ENCODE measurements at regions not wholly inside any gene's neighbourhood (a gene's known extent, or its start where the extent isn't known, plus 50 kb on each side); places are given as distances from the start of the nearest gene placed in this dataset.

DNA sequence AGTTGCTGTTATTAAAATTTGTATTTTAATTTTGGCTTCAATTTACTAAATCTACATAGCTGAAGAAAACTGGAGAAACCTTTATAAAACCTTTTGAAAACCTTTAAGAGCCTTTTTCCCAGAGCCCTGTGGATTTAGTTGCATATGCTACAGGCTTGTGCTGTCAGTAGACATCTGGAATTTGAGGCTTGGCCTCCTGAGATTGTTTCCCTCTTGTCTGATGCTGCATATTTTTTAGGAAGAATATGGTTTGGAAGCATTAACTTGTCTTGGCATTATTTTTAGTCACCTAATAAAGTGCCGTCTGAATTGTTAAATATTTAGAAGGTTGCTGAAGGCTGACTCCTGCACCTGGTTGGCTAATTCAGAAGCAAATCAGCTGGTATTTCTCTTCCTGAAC is 369.4 kb downstream of the UTRN start:
- no peak overlapping the region for H3K27ac ChIP-seq (ENCODE audit: low read depth, low read length)
- ChIA-PET CTCF (no interaction called here), POLR2A (no interaction called here)
- TF ChIP-seq, protein P1, sequence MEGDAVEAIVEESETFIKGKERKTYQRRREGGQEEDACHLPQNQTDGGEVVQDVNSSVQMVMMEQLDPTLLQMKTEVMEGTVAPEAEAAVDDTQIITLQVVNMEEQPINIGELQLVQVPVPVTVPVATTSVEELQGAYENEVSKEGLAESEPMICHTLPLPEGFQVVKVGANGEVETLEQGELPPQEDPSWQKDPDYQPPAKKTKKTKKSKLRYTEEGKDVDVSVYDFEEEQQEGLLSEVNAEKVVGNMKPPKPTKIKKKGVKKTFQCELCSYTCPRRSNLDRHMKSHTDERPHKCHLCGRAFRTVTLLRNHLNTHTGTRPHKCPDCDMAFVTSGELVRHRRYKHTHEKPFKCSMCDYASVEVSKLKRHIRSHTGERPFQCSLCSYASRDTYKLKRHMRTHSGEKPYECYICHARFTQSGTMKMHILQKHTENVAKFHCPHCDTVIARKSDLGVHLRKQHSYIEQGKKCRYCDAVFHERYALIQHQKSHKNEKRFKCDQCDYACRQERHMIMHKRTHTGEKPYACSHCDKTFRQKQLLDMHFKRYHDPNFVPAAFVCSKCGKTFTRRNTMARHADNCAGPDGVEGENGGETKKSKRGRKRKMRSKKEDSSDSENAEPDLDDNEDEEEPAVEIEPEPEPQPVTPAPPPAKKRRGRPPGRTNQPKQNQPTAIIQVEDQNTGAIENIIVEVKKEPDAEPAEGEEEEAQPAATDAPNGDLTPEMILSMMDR (IDR thresholded peaks at IDR 0.05; ENCODE audit: low read depth, low read length): no peak
- no peaks in the 10 kb centered on the region for H3K9me3 ChIP-seq (ENCODE audit: control insufficient read depth, insufficient read depth, low read length)
- DNase-seq (ENCODE audit: low read depth, low spot score): no peak
- no peak overlapping the region for H3K4me3 ChIP-seq (ENCODE audit: low read depth, low read length)
- no peaks in the 10 kb centered on the region for H3K27me3 ChIP-seq (ENCODE audit: control insufficient read depth, insufficient read depth, low read length)

DNA sequence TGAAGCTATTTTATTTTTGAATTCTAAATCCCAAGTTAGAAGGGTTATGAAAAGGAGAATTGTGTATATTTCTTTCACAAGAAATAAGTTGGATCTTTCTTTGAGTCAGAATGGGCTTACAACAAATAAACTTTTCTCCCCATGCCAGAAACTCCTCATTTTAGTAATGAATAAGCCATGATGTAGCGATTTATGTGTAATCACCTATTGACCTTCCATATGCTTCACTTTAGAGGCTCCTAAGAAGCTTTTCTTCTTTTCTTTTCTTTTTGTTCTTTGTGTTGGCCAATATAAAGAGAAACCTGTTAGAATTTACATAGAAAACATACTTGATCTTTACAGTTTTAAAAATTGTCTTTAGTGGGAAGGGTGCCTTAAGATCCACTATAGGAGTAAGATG is 370.2 kb downstream of the UTRN start:
- POLR2A ChIA-PET: no interaction called here

DNA sequence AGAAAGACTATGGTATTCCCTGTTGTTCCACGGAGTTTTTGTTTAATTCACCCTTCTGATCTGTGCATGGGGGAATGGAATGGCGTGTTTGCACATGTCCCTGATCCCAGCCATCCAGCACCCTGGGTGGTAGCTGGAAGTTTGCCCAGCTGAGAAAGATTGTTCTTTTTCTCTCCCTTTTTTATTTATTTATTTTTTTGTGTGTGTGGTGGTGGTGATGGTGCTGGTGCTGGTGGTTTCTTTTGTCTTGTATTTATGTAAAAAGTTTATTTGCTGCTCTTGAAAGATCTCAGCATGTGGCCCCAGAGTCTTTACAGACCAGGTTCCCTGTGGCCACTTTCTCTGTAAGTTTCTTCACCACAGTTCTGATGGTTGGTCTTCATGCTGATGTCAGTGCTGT is 372.6 kb downstream of the UTRN start:
- ChIA-PET POLR2A (no interaction called here), CTCF (no interaction called here)
- Histone ChIP-seq H3K27ac (ENCODE audit: low read depth, low read length) (no peak overlapping the region), H3K4me3 (ENCODE audit: low read depth, low read length) (no peak overlapping the region), H3K27me3 (ENCODE audit: control insufficient read depth, insufficient read depth, low read length) (no peaks in the 10 kb centered on the region), H3K9me3 (ENCODE audit: control insufficient read depth, insufficient read depth, low read length) (no peaks in the 10 kb centered on the region)
- no peak for DNase-seq (ENCODE audit: low read depth, low spot score)
- TF ChIP-seq, protein P1 (IDR thresholded peaks at IDR 0.05; ENCODE audit: low read depth, low read length): no peak

More for the DNA sequence above, 370.2 kb downstream of the UTRN start:
- Histone ChIP-seq H3K4me3 (ENCODE audit: low read depth, low read length) (no peak overlapping the region), H3K9me3 (ENCODE audit: control insufficient read depth, insufficient read depth, low read length) (no peaks in the 10 kb centered on the region), H3K27me3 (ENCODE audit: control insufficient read depth, insufficient read depth, low read length) (no peaks in the 10 kb centered on the region), H3K27ac (ENCODE audit: low read depth, low read length) (no peak overlapping the region)
- CTCF ChIA-PET: interaction anchor here (0.6 to 1.3 kb wide), 2 partner anchors 70 to 417 kb away, joined by 3 to 4 read pairs; no protein-coding TSS in a partner anchor
- TF ChIP-seq, protein P1 (IDR thresholded peaks at IDR 0.05; ENCODE audit: low read depth, low read length): no peak
- DNase-seq (ENCODE audit: low read depth, low spot score): no peak

DNA sequence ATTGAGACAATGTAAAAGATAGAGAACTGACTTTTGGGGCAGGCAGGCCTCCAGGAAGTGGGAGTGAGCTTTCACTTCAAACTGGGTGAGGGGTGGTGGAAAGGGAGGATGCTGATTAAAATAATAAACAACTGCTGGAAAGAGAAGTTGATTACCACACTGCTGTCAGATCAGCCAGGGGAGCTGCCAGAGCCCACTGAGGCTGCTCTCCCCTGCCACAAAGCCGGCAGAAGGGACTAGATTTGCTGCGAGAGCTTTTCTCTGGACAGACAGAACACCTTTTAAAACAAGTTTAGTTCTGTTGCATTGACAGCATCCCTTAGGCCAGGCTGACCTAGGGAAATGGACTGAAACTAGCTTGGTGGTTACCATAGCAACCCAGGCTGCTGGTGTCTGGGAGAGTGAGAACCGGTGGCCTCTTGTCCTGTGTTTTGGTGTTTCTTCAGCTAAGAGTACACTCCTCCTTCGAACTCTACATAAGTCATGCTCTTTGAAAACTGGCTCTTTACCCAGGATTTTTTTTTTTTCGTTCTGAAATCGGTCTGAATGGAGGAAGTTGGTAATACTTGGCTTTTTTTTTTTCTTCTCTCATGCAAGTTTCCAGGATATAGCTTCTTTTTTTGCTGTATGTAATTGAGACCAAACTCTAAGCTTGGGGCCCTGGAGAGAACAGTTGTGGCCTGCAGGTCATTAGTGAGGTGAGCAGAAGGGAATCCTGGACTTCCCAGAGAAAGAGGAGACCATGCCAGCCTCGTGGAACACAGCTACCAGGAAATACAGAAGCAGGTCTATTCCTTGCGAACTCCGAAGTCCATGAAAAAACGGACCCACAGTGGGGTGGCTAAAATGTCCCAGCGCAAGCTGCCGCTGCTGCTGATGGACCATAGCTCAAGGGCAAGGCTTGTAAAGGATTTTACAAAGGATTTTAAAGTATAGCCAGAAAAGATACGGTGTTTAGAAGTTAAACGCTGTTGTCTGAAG is 374.4 kb downstream of the UTRN start:
- Histone ChIP-seq H3K4me3 (ENCODE audit: low read depth, low read length) (no peak overlapping the region), H3K9me3 (ENCODE audit: control insufficient read depth, insufficient read depth, low read length) (no peaks in the 10 kb centered on the region), H3K27me3 (ENCODE audit: control insufficient read depth, insufficient read depth, low read length) (no peaks in the 10 kb centered on the region), H3K27ac (ENCODE audit: low read depth, low read length) (no peak overlapping the region)
- ChIA-PET POLR2A (no interaction called here), CTCF (interaction anchor here (0.7 kb wide), 3 partner anchors 8 to 1410 kb away, joined by 3 read pairs; no protein-coding TSS in a partner anchor)
- TF ChIP-seq, protein P1 (IDR thresholded peaks at IDR 0.05; ENCODE audit: low read depth, low read length): no peak
- no peak for DNase-seq (ENCODE audit: low read depth, low spot score)

DNA sequence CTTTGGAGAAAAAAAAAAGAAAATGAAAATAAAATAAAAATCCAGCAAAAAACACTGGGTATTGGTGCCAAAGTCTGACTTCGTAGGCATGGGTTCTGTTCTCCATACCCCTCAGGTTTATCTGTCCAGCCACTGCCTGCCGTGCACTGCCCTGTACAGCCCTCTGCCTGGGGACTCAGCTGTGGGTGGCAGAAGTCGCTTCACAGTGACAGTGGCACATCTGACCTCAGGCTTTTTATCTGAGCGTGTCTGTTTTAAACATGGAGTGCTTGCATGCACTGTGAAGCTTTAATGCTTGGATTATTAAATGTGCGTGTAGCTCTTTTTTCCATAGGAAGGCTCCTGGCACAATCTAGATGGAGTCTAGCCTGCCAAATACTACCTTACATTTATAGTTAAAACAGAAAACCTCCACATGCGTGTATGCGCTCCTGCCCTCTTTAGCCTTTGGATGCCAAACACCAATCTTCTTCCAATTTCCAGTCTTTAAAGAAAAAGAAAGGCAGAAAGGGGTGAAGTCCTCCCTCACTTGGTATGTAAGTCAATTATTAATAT is 375.5 kb downstream of the UTRN start:
- Histone ChIP-seq H3K9me3 (ENCODE audit: control insufficient read depth, insufficient read depth, low read length) (no peaks in the 10 kb centered on the region), H3K27ac (ENCODE audit: low read depth, low read length) (no peak overlapping the region), H3K27me3 (ENCODE audit: control insufficient read depth, insufficient read depth, low read length) (no peaks in the 10 kb centered on the region), H3K4me3 (ENCODE audit: low read depth, low read length) (no peak overlapping the region)
- ChIA-PET POLR2A (no interaction called here), CTCF (interaction anchor here (0.6 kb wide), 1 partner anchor 75 kb away, joined by 3 read pairs; no protein-coding TSS in a partner anchor)
- TF ChIP-seq, protein P1 (IDR thresholded peaks at IDR 0.05; ENCODE audit: low read depth, low read length): no peak
- no peak for DNase-seq (ENCODE audit: low read depth, low spot score)

All from AG04450 (cell line).